ENCODE measurements at regions not wholly inside any gene's neighbourhood (a gene's known extent, or its start where the extent isn't known, plus 50 kb on each side); places are given as distances from the start of the nearest gene placed in this dataset.

- H3K27me3 ChIP-seq (ENCODE audit: insufficient read depth, low read length), result no peaks in the 10 kb centered on the region
- H3K4me3 ChIP-seq (ENCODE audit: low read depth, low read length), result no peak overlapping the region
- DNase-seq, result no peak
- H3K14ac ChIP-seq (ENCODE audit: low read length), result no peak overlapping the region
- no CpG with 5 or more reads among the region's 2 CpGs for WGBS (ENCODE audit: extremely low coverage, insufficient coverage, insufficient read length)
- H4K12ac ChIP-seq (ENCODE audit: low read depth, low read length), result no peak overlapping the region
- H2BK5ac ChIP-seq (ENCODE audit: low read depth, low read length, poor library complexity), result no peak overlapping the region
- H3K79me2 ChIP-seq (ENCODE audit: control insufficient read depth, insufficient read depth, low read length, poor library complexity), result no peaks in the 10 kb centered on the region
- H3K23ac ChIP-seq (ENCODE audit: low read length), result no peak overlapping the region
- no peaks in the 10 kb centered on the region for H3K36me3 ChIP-seq (ENCODE audit: control insufficient read depth in 1 of 2, insufficient read depth in 2 of 2, low read length in 2 of 2)
- no peak overlapping the region for H4K8ac ChIP-seq (ENCODE audit: low read depth, low read length)
- H3K9ac ChIP-seq (ENCODE audit: low read length), result no peak overlapping the region
- no peak overlapping the region for H2BK120ac ChIP-seq (ENCODE audit: insufficient read depth, low read length, poor library complexity)
- no peaks in the 10 kb centered on the region for H3K79me1 ChIP-seq (ENCODE audit: low read length)
- peaks cover 0 to 2% of the 10 kb centered on the region in 2 experiments for H3K4me1 ChIP-seq (ENCODE audit: control insufficient read depth in 1 of 2, insufficient read depth in 2 of 2, low read length in 2 of 2)
- no peak overlapping the region for H4K91ac ChIP-seq (ENCODE audit: low read depth, low read length)
- no peak overlapping the region for H2AFZ ChIP-seq (ENCODE audit: insufficient read depth, low read length, poor library complexity)
- H3K4ac ChIP-seq (ENCODE audit: low read depth, low read length), result no peak overlapping the region
- H3K18ac ChIP-seq (ENCODE audit: low read length), result no peak overlapping the region
- no peak overlapping the region for H3K27ac ChIP-seq (ENCODE audit: low read depth, low read length)
- H2AK5ac ChIP-seq (ENCODE audit: low read length), result no peak overlapping the region
- H2BK12ac ChIP-seq (ENCODE audit: low read length), result no peak overlapping the region
- peaks cover 2% of the 10 kb centered on the region for H3K9me3 ChIP-seq (ENCODE audit: insufficient read depth, low read depth, low read length)
- no peak overlapping the region for H3K4me2 ChIP-seq (ENCODE audit: low read length)
These were observed 562.4 kb upstream of the USP24 start for GRCh38 chr1:55777545-55777944.

DNA sequence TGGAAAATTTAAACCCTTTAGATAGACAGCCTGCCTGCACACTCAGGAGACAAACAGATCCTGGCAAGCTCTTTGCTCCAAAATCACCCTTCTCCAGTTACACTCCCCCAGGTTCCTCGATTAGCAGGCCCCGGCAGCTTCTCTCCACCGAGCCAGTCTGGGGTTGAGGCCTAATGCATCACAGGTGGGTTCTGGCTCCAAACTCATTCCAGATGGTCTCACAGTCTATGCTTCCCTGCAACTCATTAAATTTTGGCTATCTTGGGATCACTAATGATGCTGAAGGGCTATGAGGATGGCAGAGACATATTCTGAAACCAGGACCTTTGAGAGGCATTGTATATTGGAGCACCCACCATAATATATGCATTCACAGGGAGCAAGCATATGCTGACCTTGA, 559.8 kb upstream of the USP24 start:
- Histone ChIP-seq H3K14ac (ENCODE audit: low read length) (no peak overlapping the region), H3K4me2 (ENCODE audit: low read length) (no peak overlapping the region), H4K91ac (ENCODE audit: low read depth, low read length) (no peak overlapping the region), H2AK5ac (ENCODE audit: low read length) (no peak overlapping the region), H3K79me1 (ENCODE audit: low read length) (no peaks in the 10 kb centered on the region), H2BK5ac (ENCODE audit: low read depth, low read length, poor library complexity) (no peak overlapping the region), H3K23ac (ENCODE audit: low read length) (no peak overlapping the region), H2AFZ (ENCODE audit: insufficient read depth, low read length, poor library complexity) (no peak overlapping the region), H3K4ac (ENCODE audit: low read depth, low read length) (no peak overlapping the region), H3K9me3 (ENCODE audit: insufficient read depth, low read depth, low read length) (peaks cover 2% of the 10 kb centered on the region), H3K79me2 (ENCODE audit: control insufficient read depth, insufficient read depth, low read length, poor library complexity) (no peaks in the 10 kb centered on the region), H3K4me3 (ENCODE audit: low read depth, low read length) (no peak overlapping the region), H3K27ac (ENCODE audit: low read depth, low read length) (no peak overlapping the region), H4K8ac (ENCODE audit: low read depth, low read length) (no peak overlapping the region), H3K36me3 (ENCODE audit: control insufficient read depth in 1 of 2, insufficient read depth in 2 of 2, low read length in 2 of 2) (no peaks in the 10 kb centered on the region), H3K9ac (ENCODE audit: low read length) (no peak overlapping the region), H2BK12ac (ENCODE audit: low read length) (no peak overlapping the region), H3K4me1 (ENCODE audit: control insufficient read depth in 1 of 2, insufficient read depth in 2 of 2, low read length in 2 of 2) (peaks cover 0 to 2% of the 10 kb centered on the region in 2 experiments), H2BK120ac (ENCODE audit: insufficient read depth, low read length, poor library complexity) (no peak overlapping the region), H3K18ac (ENCODE audit: low read length) (no peak overlapping the region), H3K27me3 (ENCODE audit: insufficient read depth, low read length) (no peaks in the 10 kb centered on the region), H4K12ac (ENCODE audit: low read depth, low read length) (no peak overlapping the region)
- WGBS (ENCODE audit: extremely low coverage, insufficient coverage, insufficient read length), result no CpG with 5 or more reads among the region's 3 CpGs
- DNase-seq, result no peak

- H3K14ac ChIP-seq (ENCODE audit: low read length), result no peak overlapping the region
- no peak overlapping the region for H3K18ac ChIP-seq (ENCODE audit: low read length)
- H3K27me3 ChIP-seq (ENCODE audit: insufficient read depth, low read length), result no peaks in the 10 kb centered on the region
- H2BK12ac ChIP-seq (ENCODE audit: low read length), result no peak overlapping the region
- no peak overlapping the region for H3K27ac ChIP-seq (ENCODE audit: low read depth, low read length)
- H4K8ac ChIP-seq (ENCODE audit: low read depth, low read length), result no peak overlapping the region
- H3K4me3 ChIP-seq (ENCODE audit: low read depth, low read length), result no peak overlapping the region
- DNase-seq, result no peak
- H3K4me1 ChIP-seq (ENCODE audit: control insufficient read depth in 1 of 2, insufficient read depth in 2 of 2, low read length in 2 of 2), result peaks cover 0 to 2% of the 10 kb centered on the region in 2 experiments
- no peaks in the 10 kb centered on the region for H3K79me2 ChIP-seq (ENCODE audit: control insufficient read depth, insufficient read depth, low read length, poor library complexity)
- H2AFZ ChIP-seq (ENCODE audit: insufficient read depth, low read length, poor library complexity), result no peak overlapping the region
- no peaks in the 10 kb centered on the region for H3K36me3 ChIP-seq (ENCODE audit: control insufficient read depth in 1 of 2, insufficient read depth in 2 of 2, low read length in 2 of 2)
- no CpG with 5 or more reads among the region's 3 CpGs for WGBS (ENCODE audit: extremely low coverage, insufficient coverage, insufficient read length)
- no peaks in the 10 kb centered on the region for H3K79me1 ChIP-seq (ENCODE audit: low read length)
- H3K4me2 ChIP-seq (ENCODE audit: low read length), result no peak overlapping the region
- no peak overlapping the region for H3K23ac ChIP-seq (ENCODE audit: low read length)
- no peak overlapping the region for H3K9ac ChIP-seq (ENCODE audit: low read length)
- H2AK5ac ChIP-seq (ENCODE audit: low read length), result no peak overlapping the region
- H3K4ac ChIP-seq (ENCODE audit: low read depth, low read length), result no peak overlapping the region
- no peak overlapping the region for H4K12ac ChIP-seq (ENCODE audit: low read depth, low read length)
- no peak overlapping the region for H2BK120ac ChIP-seq (ENCODE audit: insufficient read depth, low read length, poor library complexity)
- H2BK5ac ChIP-seq (ENCODE audit: low read depth, low read length, poor library complexity), result no peak overlapping the region
- no peak overlapping the region for H4K91ac ChIP-seq (ENCODE audit: low read depth, low read length)
- peaks cover 2% of the 10 kb centered on the region for H3K9me3 ChIP-seq (ENCODE audit: insufficient read depth, low read depth, low read length)
These were observed 559.3 kb upstream of the USP24 start for GRCh38 chr1:55774446-55774845.

DNA sequence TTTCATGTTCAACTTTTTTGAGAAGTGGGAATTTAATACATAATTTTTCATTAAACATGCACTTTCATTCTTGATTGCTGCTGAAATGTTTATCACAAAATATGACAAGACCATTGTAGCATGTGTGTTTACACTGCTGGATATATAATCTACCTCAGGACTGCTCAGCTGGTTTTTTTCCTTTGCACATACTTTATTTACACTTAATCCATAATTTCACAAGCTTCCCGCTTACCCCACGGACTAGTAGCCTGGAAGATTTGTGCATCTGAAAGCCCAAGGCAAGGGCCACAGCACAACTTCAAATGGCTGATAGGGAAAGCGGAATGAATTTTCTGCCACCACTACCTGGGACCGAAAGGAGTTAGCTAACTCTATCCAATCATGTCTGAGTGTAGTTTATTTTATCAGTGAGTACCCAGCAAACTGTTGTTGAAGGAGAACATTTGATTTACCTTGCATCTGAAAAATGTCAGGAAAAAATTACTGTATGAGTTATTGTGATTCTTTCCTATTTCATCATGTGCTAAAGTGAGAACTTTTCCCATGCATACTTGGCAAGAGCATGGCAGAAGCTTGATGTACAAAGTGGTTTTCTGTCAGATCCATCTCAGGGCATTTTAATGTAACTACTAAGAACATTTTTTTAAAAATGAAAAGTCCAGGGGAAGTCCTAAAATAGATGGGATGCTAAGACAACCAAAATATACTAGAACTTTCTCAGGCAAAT, 558.2 kb upstream of the USP24 start:
- H3K27ac ChIP-seq (ENCODE audit: low read depth, low read length), result no peak overlapping the region
- H4K8ac ChIP-seq (ENCODE audit: low read depth, low read length), result no peak overlapping the region
- no peak overlapping the region for H2AK5ac ChIP-seq (ENCODE audit: low read length)
- no peak overlapping the region for H3K4me2 ChIP-seq (ENCODE audit: low read length)
- no peak overlapping the region for H2AFZ ChIP-seq (ENCODE audit: insufficient read depth, low read length, poor library complexity)
- H3K4me3 ChIP-seq (ENCODE audit: low read depth, low read length), result no peak overlapping the region
- no peaks in the 10 kb centered on the region for H3K27me3 ChIP-seq (ENCODE audit: insufficient read depth, low read length)
- H3K9me3 ChIP-seq (ENCODE audit: insufficient read depth, low read depth, low read length), result peaks cover 2% of the 10 kb centered on the region
- WGBS (ENCODE audit: extremely low coverage, insufficient coverage, insufficient read length), result no CpG with 5 or more reads among the region's 4 CpGs
- no peak overlapping the region for H2BK12ac ChIP-seq (ENCODE audit: low read length)
- H3K9ac ChIP-seq (ENCODE audit: low read length), result no peak overlapping the region
- no peaks in the 10 kb centered on the region for H3K79me2 ChIP-seq (ENCODE audit: control insufficient read depth, insufficient read depth, low read length, poor library complexity)
- no peak overlapping the region for H4K12ac ChIP-seq (ENCODE audit: low read depth, low read length)
- no peak overlapping the region for H2BK120ac ChIP-seq (ENCODE audit: insufficient read depth, low read length, poor library complexity)
- no peak for DNase-seq
- no peak overlapping the region for H3K18ac ChIP-seq (ENCODE audit: low read length)
- no peak overlapping the region for H2BK5ac ChIP-seq (ENCODE audit: low read depth, low read length, poor library complexity)
- no peaks in the 10 kb centered on the region for H3K36me3 ChIP-seq (ENCODE audit: control insufficient read depth in 1 of 2, insufficient read depth in 2 of 2, low read length in 2 of 2)
- H3K23ac ChIP-seq (ENCODE audit: low read length), result no peak overlapping the region
- H3K14ac ChIP-seq (ENCODE audit: low read length), result no peak overlapping the region
- H3K4ac ChIP-seq (ENCODE audit: low read depth, low read length), result no peak overlapping the region
- H3K79me1 ChIP-seq (ENCODE audit: low read length), result no peaks in the 10 kb centered on the region
- no peak overlapping the region for H4K91ac ChIP-seq (ENCODE audit: low read depth, low read length)
- peaks cover 0 to 2% of the 10 kb centered on the region in 2 experiments for H3K4me1 ChIP-seq (ENCODE audit: control insufficient read depth in 1 of 2, insufficient read depth in 2 of 2, low read length in 2 of 2)

Measured in trophoblast cell (in vitro differentiated cells and primary cell).